H1 (cell line): ENCODE measurements at regions not wholly inside any gene's neighbourhood (a gene's known extent, or its start where the extent isn't known, plus 50 kb on each side); places are given as distances from the start of the nearest gene placed in this dataset.

ENCODE experiments used
- EZH2 ChIP-seq: fragments of 200-600 bp; sonication (generic); IDR thresholded peaks from 2 replicates; pipeline ENCODE4 v1.7.1; 2012; ENCODE audit warnings: low read depth, mild to moderate bottlenecking, moderate library complexity, low read length, inconsistent platforms; ENCODE audit not compliant: severe bottlenecking
- KDM1A ChIP-seq: fragments of 200-600, 300-600 bp; sonication (generic); IDR thresholded peaks from 2 replicates; pipeline ENCODE4 v1.7.1; 2016; ENCODE audit warnings: mild to moderate bottlenecking, low read length, borderline replicate concordance
- POLR2A ChIP-seq, 2 experiments: IDR thresholded peaks; 1 replicate in 1 of 2; 2 replicates in 1 of 2; pipeline ENCODE4 v1.6.1; 2011; ENCODE audit warnings: low read depth in 2 of 2, low read length in 2 of 2, mild to moderate bottlenecking in 2 of 2; ENCODE audit errors: control extremely low read depth in 1 of 2
- POU5F1 ChIP-seq: IDR thresholded peaks from 2 replicates; pipeline ENCODE4 v1.6.1; 2011; ENCODE audit warnings: low read depth, mild to moderate bottlenecking, low read length, moderate library complexity
- SIN3A ChIP-seq, 2 experiments: IDR thresholded peaks in 1 of 2; conservative IDR thresholded peaks in 1 of 2; 2 replicates each; pipeline ENCODE4 v1.6.1; 2011 to 2012; ENCODE audit warnings: low read length in 2 of 2, improper control_type of control experiment in 1 of 2, low read depth in 1 of 2, mild to moderate bottlenecking in 1 of 2
- SP1 ChIP-seq: IDR thresholded peaks from 2 replicates; pipeline ENCODE4 v1.6.1; 2011; ENCODE audit warnings: low read depth, low read length
- TCF12 ChIP-seq: IDR thresholded peaks from 2 replicates; pipeline ENCODE4 v1.6.1; 2011; ENCODE audit warnings: low read depth, mild to moderate bottlenecking, low read length
- ZNF274 ChIP-seq: IDR thresholded peaks from 2 replicates; pipeline ENCODE4 v1.7.0; 2012; ENCODE audit warnings: low read length, borderline replicate concordance; ENCODE audit errors: extremely low read depth
- TF ChIP-seq, protein P1 (sequence below), 3 experiments: IDR thresholded peaks; 1 replicate in 2 of 3; 2 replicates in 1 of 3; pipeline versions ENCODE4 v1.5.1 to v1.6.1; 2011; ENCODE audit warnings: low read length in 3 of 3, mild to moderate bottlenecking in 3 of 3, inconsistent platforms in 2 of 3, low read depth in 1 of 3, moderate library complexity in 1 of 3; ENCODE audit not compliant: insufficient read depth in 1 of 3; ENCODE audit errors: control extremely low read depth in 1 of 3
- TF ChIP-seq, protein P2 (sequence below): IDR thresholded peaks from 2 replicates; pipeline ENCODE4 v1.6.1; 2011; ENCODE audit warnings: low read depth, mild to moderate bottlenecking, low read length; ENCODE audit not compliant: insufficient read depth

DNA sequence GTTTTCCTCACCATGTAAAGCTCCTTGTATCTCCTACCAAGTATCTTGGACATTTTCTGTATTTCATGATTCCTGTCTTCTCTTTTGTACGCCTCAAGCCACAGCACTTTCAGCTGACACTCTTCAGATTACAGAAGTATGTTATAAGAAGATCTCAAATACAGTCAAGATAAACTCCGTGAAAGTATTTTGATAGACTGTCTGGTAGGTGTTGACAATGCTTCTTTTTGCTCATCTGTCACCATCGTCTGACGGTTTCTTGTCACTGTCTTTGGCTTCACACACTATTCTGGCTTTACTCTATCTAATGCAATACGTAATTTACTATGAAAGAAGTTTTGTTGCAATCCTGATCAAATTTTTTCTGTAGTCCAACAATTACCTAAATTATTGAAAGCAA is 294.5 kb upstream of the CDH12 start:
- TF ChIP-seq, protein P1, sequence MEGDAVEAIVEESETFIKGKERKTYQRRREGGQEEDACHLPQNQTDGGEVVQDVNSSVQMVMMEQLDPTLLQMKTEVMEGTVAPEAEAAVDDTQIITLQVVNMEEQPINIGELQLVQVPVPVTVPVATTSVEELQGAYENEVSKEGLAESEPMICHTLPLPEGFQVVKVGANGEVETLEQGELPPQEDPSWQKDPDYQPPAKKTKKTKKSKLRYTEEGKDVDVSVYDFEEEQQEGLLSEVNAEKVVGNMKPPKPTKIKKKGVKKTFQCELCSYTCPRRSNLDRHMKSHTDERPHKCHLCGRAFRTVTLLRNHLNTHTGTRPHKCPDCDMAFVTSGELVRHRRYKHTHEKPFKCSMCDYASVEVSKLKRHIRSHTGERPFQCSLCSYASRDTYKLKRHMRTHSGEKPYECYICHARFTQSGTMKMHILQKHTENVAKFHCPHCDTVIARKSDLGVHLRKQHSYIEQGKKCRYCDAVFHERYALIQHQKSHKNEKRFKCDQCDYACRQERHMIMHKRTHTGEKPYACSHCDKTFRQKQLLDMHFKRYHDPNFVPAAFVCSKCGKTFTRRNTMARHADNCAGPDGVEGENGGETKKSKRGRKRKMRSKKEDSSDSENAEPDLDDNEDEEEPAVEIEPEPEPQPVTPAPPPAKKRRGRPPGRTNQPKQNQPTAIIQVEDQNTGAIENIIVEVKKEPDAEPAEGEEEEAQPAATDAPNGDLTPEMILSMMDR (IDR thresholded peaks at IDR 0.05; ENCODE audit: control extremely low read depth in 1 of 3, insufficient read depth in 1 of 3, low read depth in 1 of 3, low read length in 3 of 3): no peak
- no peak for TF ChIP-seq TCF12
- no peak for TF ChIP-seq POU5F1
- no peak for TF ChIP-seq POLR2A (IDR thresholded peaks at IDR 0.05; ENCODE audit: control extremely low read depth in 1 of 2, low read depth in 2 of 2, low read length in 2 of 2)
- no peak for TF ChIP-seq KDM1A
- no peak for TF ChIP-seq ZNF274
- TF ChIP-seq SP1: no peak
- TF ChIP-seq SIN3A (conservative IDR thresholded peaks at IDR 0.05 in 1 of 2, IDR thresholded peaks at IDR 0.05 in 1 of 2; ENCODE audit: low read depth in 1 of 2, low read length in 2 of 2): no peak
- TF ChIP-seq, protein P2, sequence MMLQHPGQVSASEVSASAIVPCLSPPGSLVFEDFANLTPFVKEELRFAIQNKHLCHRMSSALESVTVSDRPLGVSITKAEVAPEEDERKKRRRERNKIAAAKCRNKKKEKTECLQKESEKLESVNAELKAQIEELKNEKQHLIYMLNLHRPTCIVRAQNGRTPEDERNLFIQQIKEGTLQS: no peak
- no peak for TF ChIP-seq EZH2
